ENCODE measurements at regions not wholly inside any gene's neighbourhood (a gene's known extent, or its start where the extent isn't known, plus 50 kb on each side); places are given as distances from the start of the nearest gene placed in this dataset.

- TF ChIP-seq EP300 (IDR thresholded peaks at IDR 0.05; ENCODE audit: borderline replicate concordance) (no peak), FOXM1 (IDR thresholded peaks at IDR 0.05; ENCODE audit: borderline replicate concordance, low read depth) (no peak), REST (IDR thresholded peaks at IDR 0.05; ENCODE audit: low read depth) (no peak), RAD21 (IDR thresholded peaks at IDR 0.05; ENCODE audit: low read depth) (no peak), CREB1 (IDR thresholded peaks at IDR 0.05; ENCODE audit: low read depth) (no peak), MAX (IDR thresholded peaks at IDR 0.05) (no peak), USF1 (IDR thresholded peaks at IDR 0.05) (no peak)
Observed at GRCh38 chr5:111585946-111586345, 73.6 kb upstream of the STARD4 start.

- TF ChIP-seq MAX (IDR thresholded peaks at IDR 0.05) (no peak), TCF12 (IDR thresholded peaks at IDR 0.05; ENCODE audit: low read depth) (no peak), RAD21 (IDR thresholded peaks at IDR 0.05; ENCODE audit: low read depth) (no peak), TAF1 (IDR thresholded peaks at IDR 0.05; ENCODE audit: low read depth) (no peak), REST (IDR thresholded peaks at IDR 0.05; ENCODE audit: low read depth) (no peak), FOXM1 (IDR thresholded peaks at IDR 0.05; ENCODE audit: borderline replicate concordance, low read depth) (no peak), USF1 (IDR thresholded peaks at IDR 0.05) (no peak), YY1 (IDR thresholded peaks at IDR 0.05; ENCODE audit: low read depth) (no peak), EGR1 (IDR thresholded peaks at IDR 0.05) (no peak), TEAD4 (IDR thresholded peaks at IDR 0.05) (no peak), EP300 (IDR thresholded peaks at IDR 0.05; ENCODE audit: borderline replicate concordance) (no peak), CREB1 (IDR thresholded peaks at IDR 0.05; ENCODE audit: low read depth) (no peak), CEBPB (IDR thresholded peaks at IDR 0.05) (no peak), NFIC (IDR thresholded peaks at IDR 0.05) (no peak)
Observed at GRCh38 chr5:111585291-111585690, 73.0 kb upstream of the STARD4 start.

- no peak for TF ChIP-seq TEAD4 (IDR thresholded peaks at IDR 0.05)
- no peak for TF ChIP-seq MAX (IDR thresholded peaks at IDR 0.05)
- no peak for TF ChIP-seq RAD21 (IDR thresholded peaks at IDR 0.05; ENCODE audit: low read depth)
- TF ChIP-seq REST (IDR thresholded peaks at IDR 0.05; ENCODE audit: low read depth) = no peak
- TF ChIP-seq TCF12 (IDR thresholded peaks at IDR 0.05; ENCODE audit: low read depth) = no peak
- TF ChIP-seq YY1 (IDR thresholded peaks at IDR 0.05; ENCODE audit: low read depth) = no peak
- TF ChIP-seq USF1 (IDR thresholded peaks at IDR 0.05) = no peak
Observed at GRCh38 chr5:111584651-111585050, 72.3 kb upstream of the STARD4 start.

GRCh38 chr5:111583758-111584203 is 71.4 kb upstream of the STARD4 start:
- TF ChIP-seq TAF1 (IDR thresholded peaks at IDR 0.05; ENCODE audit: low read depth) (no peak), USF1 (IDR thresholded peaks at IDR 0.05) (no peak), NFIC (IDR thresholded peaks at IDR 0.05) (no peak), MAX (IDR thresholded peaks at IDR 0.05) (no peak), EP300 (IDR thresholded peaks at IDR 0.05; ENCODE audit: borderline replicate concordance) (no peak), REST (IDR thresholded peaks at IDR 0.05; ENCODE audit: low read depth) (no peak), TEAD4 (IDR thresholded peaks at IDR 0.05) (no peak), EGR1 (IDR thresholded peaks at IDR 0.05) (no peak), TCF12 (IDR thresholded peaks at IDR 0.05; ENCODE audit: low read depth) (no peak), CEBPB (IDR thresholded peaks at IDR 0.05) (no peak), CREB1 (IDR thresholded peaks at IDR 0.05; ENCODE audit: low read depth) (no peak), RAD21 (IDR thresholded peaks at IDR 0.05; ENCODE audit: low read depth) (no peak), ZBTB7A (IDR thresholded peaks at IDR 0.05; ENCODE audit: low read depth) (no peak), YY1 (IDR thresholded peaks at IDR 0.05; ENCODE audit: low read depth) (no peak), FOXM1 (IDR thresholded peaks at IDR 0.05; ENCODE audit: borderline replicate concordance, low read depth) (no peak)

Measured in Ishikawa (cell line).